MM.1S (cell line): ENCODE measurements at regions not wholly inside any gene's neighbourhood (a gene's known extent, or its start where the extent isn't known, plus 50 kb on each side); places are given as distances from the start of the nearest gene placed in this dataset.

Experiments used
- DNase-seq: peaks from one replicate; pipeline ENCODE4 v3.0.0-alpha.2; 2015
- H2AFZ ChIP-seq: fragments of 300-600 bp; sonication (generic); 2 replicates; pipeline ENCODE4 v1.6.0; 2016; ENCODE audit warnings: antibody characterized with exemption, low read length
- H3F3A ChIP-seq: fragments of 300-600 bp; sonication (generic); 2 replicates; pipeline ENCODE4 v1.6.1; 2016; ENCODE audit warnings: mild to moderate bottlenecking, antibody characterized with exemption, low read length, moderate library complexity, mixed read lengths; ENCODE audit not compliant: insufficient read depth
- H3K27ac ChIP-seq: fragments of 300-600 bp; sonication (generic); 2 replicates; pipeline ENCODE4 v1.5.1; 2016; ENCODE audit warnings: mild to moderate bottlenecking, low read length
- H3K27me3 ChIP-seq: fragments of 300-600 bp; sonication (generic); replicated peaks from 2 replicates; pipeline ENCODE4 v1.6.0; 2016; ENCODE audit warnings: low read length; ENCODE audit not compliant: insufficient read depth
- H3K36me3 ChIP-seq: fragments of 300-600 bp; sonication (generic); replicated peaks from 2 replicates; pipeline ENCODE4 v1.6.1; 2016; ENCODE audit warnings: mild to moderate bottlenecking, low read length, mixed read lengths; ENCODE audit not compliant: insufficient read depth
- H3K4me1 ChIP-seq: fragments of 300-600 bp; sonication (generic); 2 replicates; pipeline ENCODE4 v1.6.1; 2016; ENCODE audit warnings: low read length, mixed read lengths
- H3K4me2 ChIP-seq: fragments of 300-600 bp; sonication (generic); 2 replicates; pipeline ENCODE4 v1.6.0; 2016; ENCODE audit warnings: low read depth, low read length
- H3K4me3 ChIP-seq: fragments of 300-600 bp; sonication (generic); 2 replicates; pipeline ENCODE4 v1.5.1; 2016; ENCODE audit warnings: low read length, mixed read lengths
- H3K79me2 ChIP-seq: fragments of 300-600 bp; sonication (generic); 2 replicates; pipeline ENCODE4 v1.6.1; 2016; ENCODE audit warnings: mixed run types, low read length, mixed read lengths
- H3K9ac ChIP-seq: fragments of 300-600 bp; sonication (generic); 2 replicates; pipeline ENCODE4 v1.6.1; 2016; ENCODE audit warnings: low read length, mixed read lengths
- H3K9me2 ChIP-seq: fragments of 300-600 bp; sonication (generic); replicated peaks from 2 replicates; pipeline ENCODE4 v1.6.1; 2016; ENCODE audit warnings: mild to moderate bottlenecking, low read length, mixed read lengths; ENCODE audit not compliant: insufficient read depth
- H3K9me3 ChIP-seq: fragments of 300-600 bp; sonication (generic); replicated peaks from 2 replicates; pipeline ENCODE4 v1.6.1; 2016; ENCODE audit warnings: mild to moderate bottlenecking, low read length, mixed read lengths; ENCODE audit not compliant: insufficient read depth
- H4K20me1 ChIP-seq: fragments of 300-600 bp; sonication (generic); 2 replicates; pipeline ENCODE4 v1.6.1; 2016; ENCODE audit warnings: mild to moderate bottlenecking, low read length, moderate library complexity, mixed read lengths; ENCODE audit not compliant: insufficient read depth
- CTCF ChIP-seq: fragments of 300-600 bp; sonication (generic); IDR thresholded peaks from 2 replicates; pipeline ENCODE4 v1.5.1; 2016; ENCODE audit warnings: antibody characterized with exemption, low read length, mixed read lengths
- EZH2 ChIP-seq: fragments of 300-600 bp; sonication (generic); optimal IDR thresholded peaks from 2 replicates; pipeline ENCODE3; 2017; ENCODE audit warnings: low read depth, mild to moderate bottlenecking, antibody characterized with exemption, low read length, mixed read lengths
- EZH2phosphoT487 ChIP-seq: fragments of 300-600 bp; sonication (generic); IDR thresholded peaks from 2 replicates; pipeline ENCODE4 v1.6.1; 2018; ENCODE audit warnings: antibody characterized with exemption, low read length

- H3K27ac ChIP-seq, result no peak overlapping the region
- peaks cover 50% of the 10 kb centered on the region for H3K4me1 ChIP-seq
- TF ChIP-seq EZH2, result no peak
- no peak for TF ChIP-seq CTCF
- TF ChIP-seq EZH2phosphoT487, result no peak
- 0 out of 2 replicates have a peak overlapping the region, but pooled peaks have one; percentile 10 for H3K4me2 ChIP-seq
- DNase-seq, result peak; percentile 71
- H2AFZ ChIP-seq, result 0 out of 2 replicates have a peak overlapping the region, but pooled peaks have one; percentile 8
- H3K36me3 ChIP-seq, result no peaks in the 10 kb centered on the region
- 0 out of 2 replicates have a peak, but pooled peaks cover 3% of the 10 kb centered on the region for H3K9me3 ChIP-seq
- no peaks in the 10 kb centered on the region for H3K27me3 ChIP-seq
- no peaks in the 10 kb centered on the region for H4K20me1 ChIP-seq
- no peak overlapping the region for H3K4me3 ChIP-seq
- no peaks in the 10 kb centered on the region for H3K79me2 ChIP-seq
- H3K9ac ChIP-seq, result no peak overlapping the region
- no peaks in the 10 kb centered on the region for H3K9me2 ChIP-seq
- peaks cover 14% of the 10 kb centered on the region for H3F3A ChIP-seq
Observed at GRCh38 chr20:17845701-17846475, 122.7 kb downstream of the SNX5 start.

- Histone ChIP-seq H3K4me1 (peaks cover 41% of the 10 kb centered on the region), H3K79me2 (no peaks in the 10 kb centered on the region), H3K4me2 (no peak overlapping the region), H3K4me3 (no peak overlapping the region), H3K36me3 (no peaks in the 10 kb centered on the region), H4K20me1 (no peaks in the 10 kb centered on the region), H2AFZ (no peak overlapping the region), H3K9me2 (no peaks in the 10 kb centered on the region), H3K9me3 (no peaks in the 10 kb centered on the region), H3K9ac (no peak overlapping the region), H3K27ac (no peak overlapping the region), H3K27me3 (no peaks in the 10 kb centered on the region), H3F3A (peaks cover 14% of the 10 kb centered on the region)
- DNase-seq, result no peak
- TF ChIP-seq EZH2 (no peak), EZH2phosphoT487 (no peak), CTCF (no peak)
Observed at GRCh38 chr20:17844549-17845298, 123.9 kb downstream of the SNX5 start.

- Histone ChIP-seq H3K27ac (no peak overlapping the region), H3K27me3 (no peaks in the 10 kb centered on the region), H3K36me3 (no peaks in the 10 kb centered on the region), H3K4me1 (peaks cover 34% of the 10 kb centered on the region), H3K4me3 (no peak overlapping the region), H4K20me1 (no peaks in the 10 kb centered on the region), H3K9me3 (no peaks in the 10 kb centered on the region), H3F3A (peaks cover 14% of the 10 kb centered on the region), H3K9me2 (no peaks in the 10 kb centered on the region), H2AFZ (no peak overlapping the region), H3K9ac (no peak overlapping the region), H3K79me2 (no peaks in the 10 kb centered on the region), H3K4me2 (no peak overlapping the region)
- TF ChIP-seq EZH2 (no peak), CTCF (no peak), EZH2phosphoT487 (no peak)
- DNase-seq, result no peak
Observed at GRCh38 chr20:17844133-17844429, 124.5 kb downstream of the SNX5 start.
